IPS-18a (cell line): ENCODE measurements at regions not wholly inside any gene's neighbourhood (a gene's known extent, or its start where the extent isn't known, plus 50 kb on each side); places are given as distances from the start of the nearest gene placed in this dataset.

ENCODE experiments used
- H3K27ac ChIP-seq: one replicate; pipeline ENCODE4 v1.5.1; 2013; ENCODE audit warnings: low read length
- H3K27me3 ChIP-seq: one replicate; pipeline ENCODE4 v1.6.1; 2013; ENCODE audit warnings: mild to moderate bottlenecking, low read length; ENCODE audit not compliant: control insufficient read depth, insufficient read depth
- H3K36me3 ChIP-seq: one replicate; pipeline ENCODE4 v1.6.1; 2013; ENCODE audit warnings: low read depth, low read length; ENCODE audit not compliant: control insufficient read depth
- H3K4me1 ChIP-seq: one replicate; pipeline ENCODE4 v1.6.1; 2013; ENCODE audit warnings: low read depth, low read length; ENCODE audit not compliant: control insufficient read depth
- H3K4me3 ChIP-seq: one replicate; pipeline ENCODE4 v1.5.1; 2013; ENCODE audit warnings: low read length
- H3K9ac ChIP-seq: one replicate; pipeline ENCODE4 v1.6.1; 2013; ENCODE audit warnings: mild to moderate bottlenecking, low read length, moderate library complexity
- H3K9me3 ChIP-seq: one replicate; pipeline ENCODE4 v1.6.1; 2013; ENCODE audit warnings: low read depth, low read length; ENCODE audit not compliant: control insufficient read depth

DNA sequence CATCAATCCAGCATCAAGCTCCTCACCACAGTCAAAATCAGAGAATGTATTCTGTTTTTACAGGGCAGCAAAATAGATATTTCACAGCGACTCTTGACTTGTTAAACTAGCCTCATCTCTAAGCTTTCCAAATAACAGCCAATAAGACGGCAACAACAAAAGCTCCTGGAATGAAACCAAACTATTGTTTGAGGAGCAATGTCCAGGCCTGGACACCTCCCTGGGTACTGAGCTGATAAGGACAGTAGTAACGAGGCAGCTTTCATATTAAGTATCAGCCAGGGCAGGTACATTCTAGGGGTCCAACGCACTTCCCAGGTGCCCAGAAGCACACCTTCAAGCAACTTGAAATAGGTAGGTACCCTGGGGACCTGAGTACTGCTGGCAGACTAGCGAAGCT lies 260.3 kb downstream of the ENC1 start:
- Histone ChIP-seq H3K27me3 (no peaks in the 10 kb centered on the region), H3K4me3 (no peak overlapping the region), H3K27ac (no peak overlapping the region), H3K9ac (no peak overlapping the region), H3K4me1 (no peaks in the 10 kb centered on the region), H3K9me3 (no peaks in the 10 kb centered on the region), H3K36me3 (no peaks in the 10 kb centered on the region)

- no peak overlapping the region for H3K4me3 ChIP-seq
- no peaks in the 10 kb centered on the region for H3K36me3 ChIP-seq
- no peak overlapping the region for H3K27ac ChIP-seq
- no peaks in the 10 kb centered on the region for H3K4me1 ChIP-seq
- H3K9ac ChIP-seq, result no peak overlapping the region
- no peaks in the 10 kb centered on the region for H3K9me3 ChIP-seq
- no peaks in the 10 kb centered on the region for H3K27me3 ChIP-seq
These were observed 262.1 kb downstream of the ENC1 start for GRCh38 chr5:74378464-74378863.

GRCh38 chr5:74376187-74376586 lies 264.3 kb downstream of the ENC1 start:
- H3K9ac ChIP-seq, result no peak overlapping the region
- H3K4me3 ChIP-seq, result no peak overlapping the region
- no peak overlapping the region for H3K27ac ChIP-seq
- no peaks in the 10 kb centered on the region for H3K4me1 ChIP-seq
- no peaks in the 10 kb centered on the region for H3K36me3 ChIP-seq
- H3K27me3 ChIP-seq, result no peaks in the 10 kb centered on the region
- H3K9me3 ChIP-seq, result no peaks in the 10 kb centered on the region

DNA sequence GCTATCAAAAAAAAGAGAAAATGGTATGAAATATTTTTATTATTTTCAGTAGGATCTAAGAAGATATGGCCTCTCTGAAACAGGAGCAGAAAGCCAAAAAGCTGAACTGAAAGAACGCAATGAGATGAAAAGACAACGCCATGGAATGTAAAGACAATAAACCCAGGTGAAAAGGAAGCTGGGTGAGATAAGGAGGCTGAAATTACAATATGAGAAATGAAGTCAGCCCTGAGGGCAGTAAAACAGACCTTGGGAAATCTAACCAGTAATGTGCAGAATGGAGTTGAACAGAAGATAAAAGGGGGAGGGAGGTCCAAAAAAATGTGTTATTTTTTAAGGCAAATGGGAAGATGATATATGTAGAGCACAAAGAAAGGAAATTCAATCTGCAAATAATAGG lies 265.3 kb downstream of the ENC1 start:
- Histone ChIP-seq H3K4me3 (no peak overlapping the region), H3K36me3 (no peaks in the 10 kb centered on the region), H3K9me3 (no peaks in the 10 kb centered on the region), H3K27me3 (no peaks in the 10 kb centered on the region), H3K9ac (no peak overlapping the region), H3K27ac (no peak overlapping the region), H3K4me1 (no peaks in the 10 kb centered on the region)

DNA sequence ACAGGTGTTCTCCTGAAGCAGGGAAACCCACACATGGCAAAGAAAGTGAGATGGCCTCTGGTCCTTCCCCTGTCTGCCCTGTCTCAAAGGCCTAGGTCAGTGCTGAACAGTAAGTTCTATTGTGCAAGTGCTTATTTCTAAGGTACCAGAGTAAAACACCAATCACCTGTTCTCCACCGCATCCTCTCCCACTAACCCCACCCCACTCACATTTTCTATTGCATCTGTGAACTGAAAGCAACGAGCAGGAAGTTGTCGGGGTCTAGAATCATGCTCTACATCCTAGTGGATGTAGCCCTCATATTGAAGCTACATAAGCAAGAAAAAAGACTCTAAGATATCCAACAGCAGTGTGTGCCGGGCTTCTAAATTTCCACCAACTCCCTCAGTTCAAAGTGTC lies 265.9 kb downstream of the ENC1 start:
- Histone ChIP-seq H3K9me3 (no peaks in the 10 kb centered on the region), H3K27ac (no peak overlapping the region), H3K4me3 (no peak overlapping the region), H3K4me1 (no peaks in the 10 kb centered on the region), H3K27me3 (no peaks in the 10 kb centered on the region), H3K36me3 (no peaks in the 10 kb centered on the region), H3K9ac (no peak overlapping the region)

DNA sequence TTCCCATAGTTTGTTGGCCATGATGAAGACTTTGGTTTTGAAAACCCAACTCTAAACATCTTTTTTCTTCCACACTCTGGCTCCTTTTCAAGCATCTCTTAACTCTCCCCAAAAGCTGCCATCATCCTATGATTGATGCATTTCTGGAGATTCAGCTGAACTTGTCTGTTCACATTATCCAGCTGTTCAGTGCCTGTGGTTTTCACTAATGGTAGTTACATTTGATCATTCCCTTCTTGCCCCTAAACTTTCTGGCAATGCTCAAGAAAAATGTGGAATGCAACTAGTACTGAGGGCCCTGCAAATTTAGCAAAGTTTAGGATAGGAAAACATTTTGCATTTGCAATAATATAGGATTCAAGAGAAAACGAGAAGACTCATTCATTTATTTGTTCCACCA lies 267.5 kb downstream of the ENC1 start:
- Histone ChIP-seq H3K27me3 (no peaks in the 10 kb centered on the region), H3K4me1 (no peaks in the 10 kb centered on the region), H3K9ac (no peak overlapping the region), H3K4me3 (no peak overlapping the region), H3K27ac (no peak overlapping the region), H3K9me3 (no peaks in the 10 kb centered on the region), H3K36me3 (no peaks in the 10 kb centered on the region)

DNA sequence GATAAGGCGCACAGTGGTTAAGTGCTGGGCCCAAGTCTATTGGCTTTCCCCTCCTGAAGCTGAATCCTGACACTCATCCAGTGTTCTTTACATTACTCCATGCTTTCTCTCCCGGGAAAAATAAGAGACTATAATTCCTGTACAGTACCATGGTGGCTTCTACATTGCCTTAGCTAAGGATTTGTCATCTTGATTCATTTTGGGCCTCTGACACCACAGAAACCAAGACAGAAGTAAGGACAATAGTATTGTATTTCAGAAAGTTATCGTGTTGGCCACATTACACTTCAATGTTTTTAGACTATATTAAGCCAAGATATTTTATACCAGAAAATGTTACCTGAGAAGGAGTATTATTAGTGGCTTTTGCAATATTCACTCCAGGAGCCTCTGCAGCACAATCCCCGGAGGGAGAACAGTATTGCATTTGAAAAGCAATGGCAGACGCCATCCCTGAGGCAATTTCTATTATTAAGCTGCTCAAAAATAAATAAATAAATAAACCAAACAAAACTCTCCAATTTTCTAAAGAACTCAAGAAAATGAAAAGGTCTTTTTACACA lies 267.9 kb downstream of the ENC1 start:
- Histone ChIP-seq H3K36me3 (no peaks in the 10 kb centered on the region), H3K27me3 (no peaks in the 10 kb centered on the region), H3K27ac (no peak overlapping the region), H3K4me1 (peaks cover under 1% of the 10 kb centered on the region), H3K4me3 (no peak overlapping the region), H3K9me3 (no peaks in the 10 kb centered on the region), H3K9ac (no peak overlapping the region)

DNA sequence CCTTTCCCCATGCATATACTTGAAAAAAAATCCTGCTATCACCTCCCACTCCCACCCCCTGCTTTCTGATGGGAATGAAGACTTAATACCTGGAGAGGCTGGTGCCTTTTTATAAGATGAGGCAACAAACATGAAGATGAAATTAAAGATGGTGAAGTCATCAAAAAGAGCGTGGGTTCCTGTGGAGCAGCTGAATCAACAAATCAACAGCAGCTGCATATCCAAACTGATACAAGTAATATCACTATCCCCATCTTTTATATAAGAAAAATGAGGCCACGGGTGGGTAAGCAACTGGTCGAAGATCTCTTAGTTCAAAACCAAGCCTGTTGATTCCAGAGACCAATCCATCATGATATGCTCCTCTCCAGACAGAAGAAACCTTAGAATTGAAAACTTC lies 268.5 kb downstream of the ENC1 start:
- H3K27ac ChIP-seq, result no peak overlapping the region
- no peak overlapping the region for H3K9ac ChIP-seq
- H3K9me3 ChIP-seq, result no peaks in the 10 kb centered on the region
- no peak overlapping the region for H3K4me3 ChIP-seq
- H3K4me1 ChIP-seq, result peaks cover 5% of the 10 kb centered on the region
- no peaks in the 10 kb centered on the region for H3K36me3 ChIP-seq
- H3K27me3 ChIP-seq, result no peaks in the 10 kb centered on the region

DNA sequence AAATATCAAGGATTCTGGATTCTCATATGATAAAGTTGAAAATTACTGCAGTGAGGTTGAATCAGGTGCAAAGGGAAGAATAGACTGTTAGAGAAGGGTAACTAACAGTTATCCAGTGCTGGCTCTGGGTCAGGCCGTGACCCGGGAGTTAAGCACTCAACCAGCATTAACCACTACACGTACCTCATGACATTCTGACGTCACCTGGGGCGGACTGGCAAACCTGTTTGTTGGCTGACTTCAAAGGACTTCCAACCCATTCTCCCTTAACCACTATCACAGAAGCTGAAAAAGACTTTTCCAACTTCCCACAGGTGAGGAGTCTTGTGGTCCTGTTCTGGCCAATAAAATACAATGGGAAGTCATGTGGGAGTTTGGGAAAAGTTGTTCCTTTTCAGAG lies 268.9 kb downstream of the ENC1 start:
- H3K36me3 ChIP-seq, result no peaks in the 10 kb centered on the region
- H3K4me1 ChIP-seq, result peaks cover 5% of the 10 kb centered on the region
- no peaks in the 10 kb centered on the region for H3K9me3 ChIP-seq
- no peak overlapping the region for H3K4me3 ChIP-seq
- no peak overlapping the region for H3K27ac ChIP-seq
- H3K9ac ChIP-seq, result no peak overlapping the region
- H3K27me3 ChIP-seq, result no peaks in the 10 kb centered on the region

GRCh38 chr5:74370168-74370567 lies 270.4 kb downstream of the ENC1 start:
- H3K27me3 ChIP-seq, result no peaks in the 10 kb centered on the region
- no peaks in the 10 kb centered on the region for H3K9me3 ChIP-seq
- no peaks in the 10 kb centered on the region for H3K36me3 ChIP-seq
- H3K9ac ChIP-seq, result no peak overlapping the region
- no peak overlapping the region for H3K4me3 ChIP-seq
- H3K27ac ChIP-seq, result no peak overlapping the region
- peaks cover 5% of the 10 kb centered on the region for H3K4me1 ChIP-seq

- peaks cover 5% of the 10 kb centered on the region for H3K4me1 ChIP-seq
- no peaks in the 10 kb centered on the region for H3K9me3 ChIP-seq
- H3K27me3 ChIP-seq, result no peaks in the 10 kb centered on the region
- no peaks in the 10 kb centered on the region for H3K36me3 ChIP-seq
- H3K9ac ChIP-seq, result no peak overlapping the region
- H3K4me3 ChIP-seq, result no peak overlapping the region
- H3K27ac ChIP-seq, result no peak overlapping the region
These were observed 271.4 kb downstream of the ENC1 start for GRCh38 chr5:74369173-74369572.

DNA sequence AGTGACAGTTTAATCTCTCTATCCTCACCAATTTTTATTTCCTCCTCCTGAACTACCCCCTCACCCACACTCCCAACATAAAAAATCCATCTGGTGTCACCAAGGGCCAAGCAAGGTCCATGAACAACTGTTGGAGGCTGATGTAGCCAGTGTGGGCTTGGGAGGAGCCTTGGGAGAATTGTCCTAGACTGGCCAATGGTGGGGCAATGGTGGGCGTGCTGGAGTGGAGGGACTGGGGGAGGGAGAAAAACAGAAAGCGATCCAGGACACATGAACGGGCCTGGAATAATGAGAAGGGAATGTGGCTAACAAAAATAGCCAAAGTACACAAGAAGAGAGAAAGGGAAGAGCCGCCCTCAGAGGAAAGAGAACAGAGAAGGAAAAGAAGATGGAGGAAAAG lies 272.6 kb downstream of the ENC1 start:
- Histone ChIP-seq H3K36me3 (no peaks in the 10 kb centered on the region), H3K27ac (no peak overlapping the region), H3K9ac (no peak overlapping the region), H3K9me3 (no peaks in the 10 kb centered on the region), H3K4me1 (peaks cover 5% of the 10 kb centered on the region), H3K4me3 (no peak overlapping the region), H3K27me3 (no peaks in the 10 kb centered on the region)
